ENCODE measurements at regions not wholly inside any gene's neighbourhood (a gene's known extent, or its start where the extent isn't known, plus 50 kb on each side); places are given as distances from the start of the nearest gene placed in this dataset.

DNA sequence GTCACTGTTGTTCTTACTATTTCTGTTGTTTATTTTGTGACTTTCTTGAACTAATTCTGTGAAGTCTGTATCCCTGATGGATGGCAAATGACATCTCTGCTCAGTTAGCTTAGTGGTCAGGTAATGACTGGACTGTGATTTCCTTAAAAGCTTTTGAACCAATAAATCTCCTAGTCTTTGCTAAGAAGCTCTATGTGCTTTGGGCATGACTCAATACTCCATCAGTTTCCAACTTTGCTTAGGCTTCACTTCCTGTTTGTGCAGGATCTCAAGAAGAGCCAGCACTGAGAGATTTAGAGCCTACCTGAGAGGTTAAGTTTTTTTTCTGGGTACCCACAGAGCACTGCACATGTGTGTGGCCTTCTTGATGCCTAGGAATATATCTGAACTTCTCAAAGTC is 329.7 kb upstream of the HTR2A start:
- TF ChIP-seq, protein P1, sequence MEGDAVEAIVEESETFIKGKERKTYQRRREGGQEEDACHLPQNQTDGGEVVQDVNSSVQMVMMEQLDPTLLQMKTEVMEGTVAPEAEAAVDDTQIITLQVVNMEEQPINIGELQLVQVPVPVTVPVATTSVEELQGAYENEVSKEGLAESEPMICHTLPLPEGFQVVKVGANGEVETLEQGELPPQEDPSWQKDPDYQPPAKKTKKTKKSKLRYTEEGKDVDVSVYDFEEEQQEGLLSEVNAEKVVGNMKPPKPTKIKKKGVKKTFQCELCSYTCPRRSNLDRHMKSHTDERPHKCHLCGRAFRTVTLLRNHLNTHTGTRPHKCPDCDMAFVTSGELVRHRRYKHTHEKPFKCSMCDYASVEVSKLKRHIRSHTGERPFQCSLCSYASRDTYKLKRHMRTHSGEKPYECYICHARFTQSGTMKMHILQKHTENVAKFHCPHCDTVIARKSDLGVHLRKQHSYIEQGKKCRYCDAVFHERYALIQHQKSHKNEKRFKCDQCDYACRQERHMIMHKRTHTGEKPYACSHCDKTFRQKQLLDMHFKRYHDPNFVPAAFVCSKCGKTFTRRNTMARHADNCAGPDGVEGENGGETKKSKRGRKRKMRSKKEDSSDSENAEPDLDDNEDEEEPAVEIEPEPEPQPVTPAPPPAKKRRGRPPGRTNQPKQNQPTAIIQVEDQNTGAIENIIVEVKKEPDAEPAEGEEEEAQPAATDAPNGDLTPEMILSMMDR (IDR thresholded peaks at IDR 0.05), result no peak
- TF ChIP-seq EP300 (IDR thresholded peaks at IDR 0.05) (no peak), POLR2A (IDR thresholded peaks at IDR 0.05) (no peak)

Measured in sigmoid colon (tissue), 4 donors.